GM12878 (cell line): ENCODE measurements at regions not wholly inside any gene's neighbourhood (a gene's known extent, or its start where the extent isn't known, plus 50 kb on each side); places are given as distances from the start of the nearest gene placed in this dataset.
"Not testable (repeated sequence)": the region's sequence is repeated elsewhere in the genome, so short reads cannot be mapped to it uniquely, and the experiment has no call there.

Experiments
- ATAC-seq: fragments of 200-7000 bp; cut with Tn5 transposase; 3 replicates; pipeline ENCODE4 v1.9.1; 2020; ENCODE audit warnings: mild to moderate bottlenecking, moderate library complexity
- BruUV-seq: library from RNA; stranded (reverse); fragments of 400-500 nt; replicated peaks from 2 replicates; lab custom pipeline; 2021; lab: Mats Ljungman, UMichigan
- CTCF ChIA-PET: fragments of 300-600 bp; sonication (Branson Sonifier 250); formaldehyde crosslinking; extraction: SDS; loops from one replicate; lab custom pipeline; 2021; ENCODE audit warnings: inconsistent platforms; lab: Yijun Ruan, JAX
- POLR2A ChIA-PET: fragments of 350-600 bp; formaldehyde crosslinking; extraction: SDS; loops from one replicate; lab custom pipeline; 2021; ENCODE audit warnings: inconsistent platforms; lab: Charles Lee
- RAD21 ChIA-PET: fragments of 300-600 bp; sonication (Branson Sonifier 250); formaldehyde crosslinking; loops from one replicate; lab custom pipeline; 2023; ENCODE audit warnings: antibody characterized with exemption; ENCODE audit not compliant: unreplicated experiment; lab: Charles Lee
- SMC1A ChIA-PET: fragments of 300-600 bp; sonication (Branson Sonifier 250); formaldehyde crosslinking; loops from one replicate; lab custom pipeline; 2023; ENCODE audit not compliant: unreplicated experiment, uncharacterized antibody; lab: Charles Lee
- DNase-seq: peaks from one replicate; pipeline ENCODE4 v3.0.0-alpha.2; 2011; ENCODE audit warnings: low read depth, low spot score
- FAIRE-seq: peaks from 3 replicates; lab custom pipeline; 2011; peaks lifted over from hg19 to GRCh38; lab: Jason Lieb, UNC
- H2AFZ ChIP-seq: 2 replicates; pipeline ENCODE4 v1.6.0; 2011; ENCODE audit warnings: low read depth, low read length, control low read depth; ENCODE audit not compliant: control insufficient read depth
- H3K27ac ChIP-seq: 2 replicates; pipeline ENCODE4 v1.5.1; 2011; ENCODE audit warnings: control low read depth; ENCODE audit not compliant: control insufficient read depth, insufficient read depth
- H3K27me3 ChIP-seq, 2 experiments: replicated peaks in 1 of 2; 2 replicates each; pipeline versions ENCODE4 v1.6.0 to v1.6.1; 2011; ENCODE audit warnings: low read length in 1 of 2; ENCODE audit not compliant: control insufficient read depth in 2 of 2, insufficient read depth in 2 of 2
- H3K36me3 ChIP-seq, 2 experiments: 2 replicates each; pipeline ENCODE4 v1.5.1; 2011; ENCODE audit warnings: low read length in 1 of 2; ENCODE audit not compliant: control insufficient read depth in 2 of 2, insufficient read depth in 2 of 2
- H3K4me1 ChIP-seq: 2 replicates; pipeline ENCODE4 v1.6.1; 2011; ENCODE audit warnings: mild to moderate bottlenecking, low read length, moderate library complexity, mixed read lengths; ENCODE audit not compliant: control insufficient read depth, insufficient read depth
- H3K4me2 ChIP-seq: 2 replicates; pipeline ENCODE4 v1.6.0; 2011; ENCODE audit warnings: control low read depth; ENCODE audit not compliant: control insufficient read depth, insufficient read depth
- H3K4me3 ChIP-seq: fragments of 200-600 bp; sonication (generic); 2 replicates; pipeline ENCODE4 v1.5.1; 2016
- H3K79me2 ChIP-seq: 2 replicates; pipeline ENCODE4 v1.6.0; 2011; ENCODE audit warnings: low read length; ENCODE audit not compliant: control insufficient read depth, insufficient read depth
- H3K9ac ChIP-seq: 2 replicates; pipeline ENCODE4 v1.8.0; 2011; ENCODE audit warnings: low read length, control low read depth, mixed read lengths; ENCODE audit not compliant: control insufficient read depth, insufficient read depth
- H3K9me3 ChIP-seq: replicated peaks from 3 replicates; pipeline ENCODE4 v1.5.1; 2011; ENCODE audit warnings: mild to moderate bottlenecking, low read length; ENCODE audit not compliant: control insufficient read depth, insufficient read depth
- H4K20me1 ChIP-seq: 2 replicates; pipeline ENCODE4 v1.6.0; 2011; ENCODE audit not compliant: control insufficient read depth, insufficient read depth
- ZZZ3 ChIP-seq: IDR thresholded peaks from 2 replicates; pipeline ENCODE4 v1.6.1; 2011; ENCODE audit warnings: low read depth; ENCODE audit not compliant: control insufficient read depth, insufficient read length
- WGBS: methylation state at CpG from one replicate; pipeline ENCODE4 v1.1.6; 2016; ENCODE audit warnings: low lambda C conversion rate; ENCODE audit not compliant: insufficient replicate concordance, insufficient coverage; ENCODE audit errors: missing lambda C conversion rate; 5-methylcytosine and 5-hydroxymethylcytosine counted together
- in situ Hi-C: fragments of 300-500 bp; cut with MboI; formaldehyde crosslinking; loops from 9 replicates; pipeline ENCODE4 v1.14.3; 2018; ENCODE audit warnings: mixed read lengths
- intact Hi-C: fragments of 100-400 bp; cut with micrococcal nuclease; formaldehyde crosslinking; loops from one replicate; pipeline ENCODE4 v1.14.2; 2022; ENCODE audit not compliant: unreplicated experiment

DNA sequence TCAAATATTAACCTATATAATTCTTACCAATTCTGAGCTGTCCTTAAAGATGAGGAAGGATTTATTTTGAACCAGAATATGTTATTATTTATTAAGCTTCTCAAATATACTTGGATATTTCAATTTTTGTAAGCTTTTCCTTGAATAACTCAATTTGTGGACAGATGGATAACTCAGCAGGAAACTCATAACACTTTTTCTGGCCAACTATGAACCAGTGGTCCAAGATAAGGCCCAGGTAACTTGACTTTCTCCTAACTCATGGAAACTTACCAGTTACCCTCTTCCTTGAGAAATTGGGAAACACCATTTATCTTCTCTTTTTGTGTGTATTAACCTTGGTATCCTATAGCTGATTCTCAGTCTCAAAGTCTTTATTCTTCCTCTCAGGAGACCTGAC lies 427.5 kb upstream of the SYNCRIP start:
- H3K27me3 ChIP-seq: no peaks in the 10 kb centered on the region
- H4K20me1 ChIP-seq: no peaks in the 10 kb centered on the region
- no peak overlapping the region for H3K4me3 ChIP-seq
- ChIA-PET CTCF (no interaction called here), RAD21 (no interaction called here)
- DNase-seq: no peak
- H3K9me3 ChIP-seq: no peaks in the 10 kb centered on the region
- no TSS peak for BruUV-seq
- no peaks in the 10 kb centered on the region for H3K4me1 ChIP-seq
- no peak overlapping the region for H2AFZ ChIP-seq
- no peak for ATAC-seq
- no peak overlapping the region for H3K27ac ChIP-seq
- no peak for TF ChIP-seq ZZZ3
- TF ChIP-seq, all 136 proteins: peak for 0
- POLR2A ChIA-PET: no interaction called here
- Histone ChIP-seq H3K9ac (no peak overlapping the region), H3K79me2 (no peaks in the 10 kb centered on the region), H3K36me3 (no peaks in the 10 kb centered on the region), H3K4me2 (no peak overlapping the region)
- intact Hi-C loops (no loop called here), in situ Hi-C loops (no loop called here)
- SMC1A ChIA-PET: no interaction called here
- no peak for FAIRE-seq

DNA sequence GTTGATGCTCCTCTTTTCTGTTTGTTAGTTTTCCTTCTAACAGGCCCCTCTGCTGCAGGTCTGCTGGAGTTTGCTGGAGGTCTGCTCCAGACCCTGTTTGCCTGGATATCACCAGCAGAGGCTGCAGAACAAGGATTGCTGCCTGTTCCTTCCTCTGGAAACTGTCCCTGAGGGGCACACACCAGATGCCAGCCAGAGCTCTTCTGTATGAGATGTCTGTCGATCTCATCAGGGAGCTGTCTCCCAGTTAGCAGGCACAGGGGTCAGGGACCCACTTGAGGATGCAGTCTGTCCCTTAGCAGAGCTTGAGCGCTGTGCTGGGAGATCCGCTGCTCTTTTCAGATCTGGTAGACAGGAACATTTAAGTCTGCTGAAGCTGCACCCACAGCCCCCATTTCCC lies 422.3 kb upstream of the SYNCRIP start:
- H3K9me3 ChIP-seq, RAD21 ChIA-PET, H4K20me1 ChIP-seq, H3K79me2 ChIP-seq, H3K4me2 ChIP-seq, in situ Hi-C loops, H3K36me3 ChIP-seq, H3K27me3 ChIP-seq, intact Hi-C loops, DNase-seq, H3K27ac ChIP-seq, ATAC-seq, BruUV-seq, H2AFZ ChIP-seq, H3K9ac ChIP-seq, H3K4me1 ChIP-seq, FAIRE-seq, H3K4me3 ChIP-seq, CTCF ChIA-PET, POLR2A ChIA-PET: not testable (repeated sequence)
- SMC1A ChIA-PET: interaction anchor here (0.6 kb wide), 1 partner anchor 31 kb away, joined by 3 read pairs; no protein-coding TSS in a partner anchor
- 25% methylated on average over 3 of the region's 3 CpGs for WGBS

DNA sequence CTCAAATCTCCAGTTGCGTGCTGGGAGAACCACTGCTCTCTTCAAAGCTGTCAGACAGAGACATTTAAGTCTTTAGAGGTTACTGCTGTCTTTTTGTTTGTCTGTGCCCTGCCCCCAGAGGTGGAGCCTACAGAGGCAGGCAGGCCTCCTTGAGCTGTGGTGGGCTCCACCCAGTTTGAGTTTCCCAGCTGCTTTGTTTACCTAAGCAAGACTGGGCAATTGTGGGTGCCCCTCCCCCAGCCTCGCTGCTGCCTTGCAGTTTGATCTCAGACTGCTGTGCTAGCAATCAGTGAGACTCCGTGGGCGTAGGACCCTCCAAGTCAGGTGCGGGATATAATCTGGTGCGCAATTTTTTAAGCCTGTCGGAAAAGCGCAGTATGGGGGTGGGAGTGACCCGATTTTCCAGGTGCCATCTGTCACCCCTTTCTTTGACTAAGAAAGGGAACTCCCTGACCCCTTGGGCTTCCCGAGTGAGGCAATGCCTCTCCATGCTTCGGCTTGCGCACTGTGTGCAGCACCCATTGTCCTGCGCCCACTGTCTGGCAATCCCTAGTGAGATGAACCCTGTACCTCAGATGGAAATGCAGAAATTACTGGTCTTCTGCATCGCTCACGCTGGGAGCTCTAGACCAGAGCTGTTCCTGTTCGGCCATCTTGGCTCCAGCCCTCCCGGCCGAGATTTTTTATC lies 414.8 kb upstream of the SYNCRIP start:
- H3K9me3 ChIP-seq, H3K9ac ChIP-seq, RAD21 ChIA-PET, H2AFZ ChIP-seq, H3K79me2 ChIP-seq, DNase-seq, H3K4me1 ChIP-seq, POLR2A ChIA-PET, H3K36me3 ChIP-seq, SMC1A ChIA-PET, ATAC-seq, H3K27me3 ChIP-seq, in situ Hi-C loops, FAIRE-seq, H3K4me2 ChIP-seq, H3K4me3 ChIP-seq, intact Hi-C loops, H3K27ac ChIP-seq, BruUV-seq, CTCF ChIA-PET, H4K20me1 ChIP-seq: not testable (repeated sequence)
- 46% methylated on average over 18 of the region's 18 CpGs for WGBS
